DND-41 (cell line): ENCODE measurements at regions not wholly inside any gene's neighbourhood (a gene's known extent, or its start where the extent isn't known, plus 50 kb on each side); places are given as distances from the start of the nearest gene placed in this dataset.

Experiments
- CTCF ChIP-seq: IDR thresholded peaks from 2 replicates; pipeline ENCODE4 v1.5.1; 2012; ENCODE audit warnings: borderline replicate concordance, low read length, moderate library complexity, mild to moderate bottlenecking; ENCODE audit not compliant: poor library complexity, severe bottlenecking; ENCODE audit errors: extremely low read depth
- EZH2 ChIP-seq: IDR thresholded peaks from 3 replicates; pipeline ENCODE4 v1.6.1; 2012; ENCODE audit warnings: borderline replicate concordance, low read depth, mild to moderate bottlenecking, moderate library complexity, low read length, inconsistent platforms; ENCODE audit not compliant: severe bottlenecking

- TF ChIP-seq CTCF (no peak), EZH2 (no peak)
Measured at GRCh38 chr9:86639287-86639686, 285.1 kb upstream of the TUT7 start.
